ENCODE measurements at regions not wholly inside any gene's neighbourhood (a gene's known extent, or its start where the extent isn't known, plus 50 kb on each side); places are given as distances from the start of the nearest gene placed in this dataset.

- H3K4me3 ChIP-seq (ENCODE audit: low read depth, low read length) = no peak overlapping the region
These were observed 371.4 kb downstream of the TMEM232 start for GRCh38 chr5:110354915-110355644.

DNA sequence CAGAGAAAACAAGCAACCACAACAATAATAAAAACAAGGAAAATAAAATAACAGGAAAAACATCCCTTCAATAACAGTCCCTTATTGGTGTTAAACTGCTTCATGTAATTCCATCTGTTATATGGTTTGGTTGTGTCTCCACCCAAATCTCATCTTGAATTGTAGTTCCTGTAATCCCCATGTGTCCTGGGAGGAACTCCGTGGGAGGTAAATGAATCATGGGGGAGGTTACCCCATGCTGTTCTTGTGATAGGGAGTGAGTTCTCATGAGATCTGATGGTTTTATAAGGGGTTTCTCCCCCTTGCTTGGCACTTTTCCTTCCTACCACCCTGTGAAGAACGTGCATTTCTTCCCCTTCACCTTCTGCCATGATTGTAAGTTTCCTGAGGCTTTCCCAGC lies 369.8 kb downstream of the TMEM232 start:
- Histone ChIP-seq H3K9ac (ENCODE audit: low read depth, low read length) (no peak overlapping the region), H3K27me3 (ENCODE audit: control insufficient read depth, insufficient read depth, low read length) (no peaks in the 10 kb centered on the region), H3K4me3 (ENCODE audit: low read depth, low read length) (no peak overlapping the region), H3K36me3 (ENCODE audit: control insufficient read depth, insufficient read depth, low read length) (no peaks in the 10 kb centered on the region), H3K4me1 (ENCODE audit: control insufficient read depth, insufficient read depth, low read length) (0 out of 2 replicates have a peak, but pooled peaks cover 4% of the 10 kb centered on the region), H3K27ac (ENCODE audit: low read depth, low read length) (no peak overlapping the region), H3K9me3 (ENCODE audit: control insufficient read depth, insufficient read depth, low read length) (no peaks in the 10 kb centered on the region)

More at GRCh38 chr5:110354915-110355644, 371.4 kb downstream of the TMEM232 start:
- H3K4me1 ChIP-seq (ENCODE audit: control insufficient read depth, insufficient read depth, low read length) = 0 out of 2 replicates have a peak, but pooled peaks cover 4% of the 10 kb centered on the region
- H3K9ac ChIP-seq (ENCODE audit: low read depth, low read length) = no peak overlapping the region
- H3K36me3 ChIP-seq (ENCODE audit: control insufficient read depth, insufficient read depth, low read length) = no peaks in the 10 kb centered on the region
- no peak overlapping the region for H3K27ac ChIP-seq (ENCODE audit: low read depth, low read length)
- no peaks in the 10 kb centered on the region for H3K9me3 ChIP-seq (ENCODE audit: control insufficient read depth, insufficient read depth, low read length)
- H3K27me3 ChIP-seq (ENCODE audit: control insufficient read depth, insufficient read depth, low read length) = no peaks in the 10 kb centered on the region

DNA sequence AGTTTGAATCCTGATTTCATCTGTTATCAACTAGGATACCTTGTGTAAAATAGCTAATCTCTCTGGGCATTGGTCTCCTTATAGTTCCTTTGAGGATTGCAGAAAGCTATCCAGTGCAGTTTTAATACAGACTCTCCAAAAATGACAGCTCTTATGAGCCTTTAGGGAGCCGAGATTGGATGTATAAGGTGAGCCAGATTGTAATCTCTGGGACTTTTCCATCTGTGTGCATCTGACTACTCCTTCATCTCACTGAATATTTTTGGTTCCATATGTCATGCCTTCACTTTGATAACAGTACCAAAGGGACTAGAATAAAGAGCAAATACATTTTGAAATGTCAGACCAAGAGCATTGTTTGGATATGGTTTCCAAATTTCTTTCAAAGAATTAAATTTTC lies 367.2 kb downstream of the TMEM232 start:
- no peak overlapping the region for H3K27ac ChIP-seq (ENCODE audit: low read depth, low read length)
- no peaks in the 10 kb centered on the region for H3K36me3 ChIP-seq (ENCODE audit: control insufficient read depth, insufficient read depth, low read length)
- H3K4me3 ChIP-seq (ENCODE audit: low read depth, low read length) = no peak overlapping the region
- no peaks in the 10 kb centered on the region for H3K9me3 ChIP-seq (ENCODE audit: control insufficient read depth, insufficient read depth, low read length)
- H3K4me1 ChIP-seq (ENCODE audit: control insufficient read depth, insufficient read depth, low read length) = peaks cover 4% of the 10 kb centered on the region; the same call in 1 of the 2 replicates
- H3K9ac ChIP-seq (ENCODE audit: low read depth, low read length) = no peak overlapping the region
- H3K27me3 ChIP-seq (ENCODE audit: control insufficient read depth, insufficient read depth, low read length) = no peaks in the 10 kb centered on the region

DNA sequence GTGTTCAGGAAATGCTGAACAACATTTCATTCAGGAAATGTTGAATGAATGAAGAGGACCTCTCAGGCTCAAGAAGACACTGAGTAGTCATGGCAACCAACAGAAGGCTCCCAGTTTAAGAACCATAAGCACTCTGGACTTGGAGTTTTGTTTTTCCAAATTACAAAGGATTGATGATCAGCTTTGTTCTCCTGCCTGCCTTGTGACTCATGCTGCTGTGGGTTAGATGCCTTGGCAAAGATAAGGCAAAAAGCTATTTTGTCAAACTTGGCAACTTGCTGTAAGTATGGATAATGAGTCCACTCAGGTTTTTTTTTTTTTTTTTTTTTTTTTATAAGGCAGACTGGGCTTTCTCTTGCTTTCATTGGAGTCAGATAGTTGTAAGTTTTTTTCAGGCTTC lies 365.0 kb downstream of the TMEM232 start:
- H3K27me3 ChIP-seq (ENCODE audit: control insufficient read depth, insufficient read depth, low read length) = no peaks in the 10 kb centered on the region

DNA sequence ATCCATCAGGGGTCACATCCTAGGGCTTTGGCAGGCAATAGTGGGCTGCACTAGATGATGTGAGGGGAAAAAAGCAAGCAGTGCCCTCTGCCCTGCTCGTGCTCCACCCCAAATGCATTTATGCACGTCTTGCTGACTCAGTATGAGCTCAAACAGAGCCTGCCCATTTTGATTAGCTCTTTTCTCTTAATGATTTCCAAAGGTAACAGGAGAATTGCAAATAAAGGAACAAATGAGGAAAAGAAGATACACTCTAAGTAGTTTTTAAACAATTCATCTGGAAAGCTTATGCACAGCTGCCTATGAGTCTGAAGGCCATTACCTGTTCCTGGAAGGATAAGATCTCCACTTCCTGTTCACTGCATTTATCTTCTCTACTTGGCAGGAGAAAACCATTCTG lies 364.2 kb downstream of the TMEM232 start:
- no peaks in the 10 kb centered on the region for H3K36me3 ChIP-seq (ENCODE audit: control insufficient read depth, insufficient read depth, low read length)
- no peak overlapping the region for H3K4me3 ChIP-seq (ENCODE audit: low read depth, low read length)
- H3K9ac ChIP-seq (ENCODE audit: low read depth, low read length) = no peak overlapping the region
- no peak overlapping the region for H3K27ac ChIP-seq (ENCODE audit: low read depth, low read length)
- H3K4me1 ChIP-seq (ENCODE audit: control insufficient read depth, insufficient read depth, low read length) = no peaks in the 10 kb centered on the region; the same call in 1 of the 2 replicates
- no peaks in the 10 kb centered on the region for H3K9me3 ChIP-seq (ENCODE audit: control insufficient read depth, insufficient read depth, low read length)
- H3K27me3 ChIP-seq (ENCODE audit: control insufficient read depth, insufficient read depth, low read length) = no peaks in the 10 kb centered on the region

More for the DNA sequence above, 365.0 kb downstream of the TMEM232 start:
- peaks cover 4% of the 10 kb centered on the region; the same call in 1 of the 2 replicates for H3K4me1 ChIP-seq (ENCODE audit: control insufficient read depth, insufficient read depth, low read length)
- no peak overlapping the region for H3K27ac ChIP-seq (ENCODE audit: low read depth, low read length)
- H3K4me3 ChIP-seq (ENCODE audit: low read depth, low read length) = no peak overlapping the region
- no peaks in the 10 kb centered on the region for H3K9me3 ChIP-seq (ENCODE audit: control insufficient read depth, insufficient read depth, low read length)
- H3K36me3 ChIP-seq (ENCODE audit: control insufficient read depth, insufficient read depth, low read length) = no peaks in the 10 kb centered on the region
- H3K9ac ChIP-seq (ENCODE audit: low read depth, low read length) = no peak overlapping the region

- Histone ChIP-seq H3K9ac (ENCODE audit: low read depth, low read length) (no peak overlapping the region), H3K4me1 (ENCODE audit: control insufficient read depth, insufficient read depth, low read length) (no peaks in the 10 kb centered on the region; the same call in 1 of the 2 replicates), H3K9me3 (ENCODE audit: control insufficient read depth, insufficient read depth, low read length) (no peaks in the 10 kb centered on the region), H3K36me3 (ENCODE audit: control insufficient read depth, insufficient read depth, low read length) (no peaks in the 10 kb centered on the region), H3K4me3 (ENCODE audit: low read depth, low read length) (no peak overlapping the region), H3K27me3 (ENCODE audit: control insufficient read depth, insufficient read depth, low read length) (no peaks in the 10 kb centered on the region), H3K27ac (ENCODE audit: low read depth, low read length) (no peak overlapping the region)
These were observed 359.8 kb downstream of the TMEM232 start for GRCh38 chr5:110366716-110367115.

Measured in HUES48 (cell line).